ENCODE measurements at regions not wholly inside any gene's neighbourhood (a gene's known extent, or its start where the extent isn't known, plus 50 kb on each side); places are given as distances from the start of the nearest gene placed in this dataset.
A peak's percentile ranks its signal among the peaks of the same experiment; 100 is the strongest.

DNA sequence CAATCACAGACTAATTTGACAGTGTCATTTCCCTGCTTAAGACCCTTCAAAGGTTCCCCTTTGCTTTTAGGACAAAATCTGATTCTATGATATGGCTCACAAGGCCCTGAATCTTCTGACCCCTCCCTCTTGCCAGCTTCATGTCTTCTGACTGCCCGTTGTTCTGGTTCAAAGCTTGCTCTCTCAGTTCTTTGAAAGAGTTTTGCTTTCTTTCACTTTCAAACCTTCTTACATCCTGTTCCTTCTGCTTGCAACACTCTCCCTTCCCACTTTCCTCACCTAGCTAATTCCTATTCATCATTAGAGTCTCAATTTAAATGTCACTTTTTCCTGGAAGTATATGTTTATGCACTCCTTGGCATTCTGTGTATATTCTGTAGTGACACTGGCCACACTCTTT, 299.2 kb downstream of the IDS start:
- Histone ChIP-seq H3K27ac (no peak overlapping the region), H3K4me3 (no peak overlapping the region), H3K4me1 (replicated peaks in 1 of 2) (no peaks in the 10 kb centered on the region)
- no peak for ATAC-seq (replicated peaks in 6 of 8)
- in situ Hi-C loops (cut with MboI; ENCODE audit: low pct_unique_long_range_greater_than_20kb in 2 of 9, low sequenced_read_pairs in 9 of 9, unreplicated experiment in 9 of 9): no loop called here
- WGBS, 10 experiments: 44% methylated on average over 1 of the region's 1 CpG; no CpG with 5 or more reads in 9 of the 10 experiments

DNA sequence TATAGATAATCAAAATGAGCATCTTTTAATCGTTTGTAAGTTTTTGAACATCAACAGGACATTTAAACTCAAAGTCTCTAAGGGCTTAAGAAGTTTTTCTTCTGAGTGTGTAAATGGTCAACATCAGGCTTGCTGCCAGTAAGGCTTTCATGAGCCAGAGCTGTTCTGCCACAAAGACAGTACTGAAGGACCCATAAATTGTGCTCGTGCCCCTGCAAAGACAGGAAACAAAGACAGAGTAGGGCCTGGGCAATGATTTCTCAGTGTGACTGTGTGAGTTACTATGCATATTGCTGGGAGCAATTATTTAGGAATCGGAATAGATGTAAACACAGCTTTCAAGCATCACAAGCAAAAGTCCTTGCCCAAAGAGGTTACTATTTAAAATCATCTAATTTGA, 300.0 kb downstream of the IDS start:
- no peaks in the 10 kb centered on the region for H3K4me1 ChIP-seq (replicated peaks in 1 of 2)
- H3K4me3 ChIP-seq: no peak overlapping the region
- no peak overlapping the region for H3K27ac ChIP-seq
- peak in 2 of 8 experiments; percentile 50 to 82 for ATAC-seq (replicated peaks in 6 of 8)
- WGBS, 10 experiments: 0 to 33% (median 17%) methylated on average over 1 to 2 of the region's 3 CpGs; no CpG with 5 or more reads in 7 of the 10 experiments
- in situ Hi-C loops (cut with MboI; ENCODE audit: low pct_unique_long_range_greater_than_20kb in 2 of 9, low sequenced_read_pairs in 9 of 9, unreplicated experiment in 9 of 9): no loop called here

DNA sequence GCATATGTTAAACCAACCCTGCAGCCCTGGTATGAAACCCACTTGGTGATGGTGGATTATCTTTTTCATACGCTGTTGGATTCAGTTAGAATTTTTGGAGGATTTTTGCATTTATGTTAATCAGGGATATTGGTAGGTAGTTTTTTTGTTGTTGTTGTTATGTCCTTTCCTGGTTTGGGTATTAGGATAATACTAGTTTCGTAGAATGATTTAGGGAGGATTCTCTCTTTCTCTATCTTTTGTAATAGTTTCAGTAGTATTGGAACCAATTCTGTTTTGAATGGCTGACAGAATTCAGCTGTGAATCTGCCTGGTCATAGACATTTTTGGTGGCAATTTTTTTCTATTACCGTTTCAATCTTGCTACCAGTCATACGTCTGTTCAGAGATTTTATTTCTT, 305.4 kb downstream of the IDS start:
- 7 to 100% (median 89%) methylated on average over 1 to 4 of the region's 4 CpGs; no CpG with 5 or more reads in 2 of the 10 experiments for WGBS, 10 experiments
- in situ Hi-C loops (cut with MboI; ENCODE audit: low pct_unique_long_range_greater_than_20kb in 2 of 9, low sequenced_read_pairs in 9 of 9, unreplicated experiment in 9 of 9): no loop called here
- Histone ChIP-seq H3K27ac (no peak overlapping the region), H3K4me1 (replicated peaks in 1 of 2) (no peaks in the 10 kb centered on the region), H3K4me3 (no peak overlapping the region)
- no peak for ATAC-seq (replicated peaks in 6 of 8)

DNA sequence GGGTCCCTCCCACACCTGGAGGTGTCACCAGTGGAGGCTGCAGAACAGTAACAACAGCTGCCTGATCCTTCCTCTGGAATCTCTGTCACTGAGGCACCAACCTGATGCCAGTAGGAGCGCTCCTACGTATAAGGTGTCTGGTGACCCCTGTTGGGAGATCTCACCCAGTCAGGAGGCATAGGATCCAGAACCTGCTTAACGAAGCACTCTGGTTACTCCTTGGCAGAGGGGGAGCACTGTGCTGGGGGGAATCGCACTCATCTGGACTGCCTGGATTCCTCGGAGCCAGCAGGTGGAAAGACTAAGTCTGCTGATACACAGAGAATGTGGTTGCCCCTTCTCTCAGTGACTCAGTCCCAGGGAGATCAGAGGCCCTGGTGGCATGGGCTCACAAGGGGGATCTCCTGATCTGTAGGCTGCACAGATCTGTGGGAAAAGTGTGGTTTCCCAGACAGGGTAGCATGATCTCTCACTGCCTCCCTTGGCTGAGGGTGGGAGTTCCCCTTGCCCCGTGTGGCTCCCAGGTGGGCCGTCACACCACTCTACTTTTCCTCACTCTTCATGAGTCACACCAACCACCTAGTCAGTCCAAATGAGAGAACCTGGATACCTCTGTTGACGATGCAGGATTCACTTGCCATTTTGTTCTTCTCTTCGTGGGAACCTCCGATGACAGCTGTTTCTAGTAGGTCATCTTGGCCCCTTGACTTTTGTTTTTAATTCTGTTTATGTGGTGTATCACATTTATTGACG, 305.9 kb downstream of the IDS start:
- H3K4me1 ChIP-seq (replicated peaks in 1 of 2): no peaks in the 10 kb centered on the region
- in situ Hi-C loops (cut with MboI; ENCODE audit: low pct_unique_long_range_greater_than_20kb in 2 of 9, low sequenced_read_pairs in 9 of 9, unreplicated experiment in 9 of 9): no loop called here
- no peak for ATAC-seq (replicated peaks in 6 of 8)
- WGBS, 10 experiments: 40 to 100% (median 60%) methylated on average over 1 to 8 of the region's 11 CpGs; no CpG with 5 or more reads in 4 of the 10 experiments
- no peak overlapping the region for H3K4me3 ChIP-seq
- no peak overlapping the region for H3K27ac ChIP-seq

DNA sequence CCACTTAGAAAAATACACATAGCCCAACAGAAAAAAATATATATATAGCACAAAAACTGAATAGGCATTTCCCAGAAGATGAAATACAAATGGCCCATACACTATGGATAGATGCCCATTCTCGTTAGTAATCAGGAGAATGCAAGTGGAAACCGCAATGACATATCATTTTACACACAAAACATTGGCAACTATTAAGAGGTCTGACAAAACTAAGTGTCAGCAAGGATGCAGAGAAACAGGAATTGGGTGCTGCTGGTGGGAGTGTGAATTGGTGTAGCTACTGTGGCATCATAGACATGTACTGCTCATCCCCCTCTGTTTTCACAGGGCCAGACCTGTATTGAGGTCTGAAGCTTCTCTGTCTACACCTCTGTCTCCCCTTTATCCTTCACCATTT, 320.0 kb downstream of the IDS start:
- 0 to 86% (median 25%) methylated on average over 1 to 2 of the region's 2 CpGs; no CpG with 5 or more reads in 6 of the 10 experiments for WGBS, 10 experiments
- Histone ChIP-seq H3K4me3 (no peak overlapping the region), H3K4me1 (replicated peaks in 1 of 2) (no peaks in the 10 kb centered on the region), H3K27ac (no peak overlapping the region)
- ATAC-seq (replicated peaks in 6 of 8): no peak
- in situ Hi-C loops (cut with MboI; ENCODE audit: low pct_unique_long_range_greater_than_20kb in 2 of 9, low sequenced_read_pairs in 9 of 9, unreplicated experiment in 9 of 9): no loop called here

DNA sequence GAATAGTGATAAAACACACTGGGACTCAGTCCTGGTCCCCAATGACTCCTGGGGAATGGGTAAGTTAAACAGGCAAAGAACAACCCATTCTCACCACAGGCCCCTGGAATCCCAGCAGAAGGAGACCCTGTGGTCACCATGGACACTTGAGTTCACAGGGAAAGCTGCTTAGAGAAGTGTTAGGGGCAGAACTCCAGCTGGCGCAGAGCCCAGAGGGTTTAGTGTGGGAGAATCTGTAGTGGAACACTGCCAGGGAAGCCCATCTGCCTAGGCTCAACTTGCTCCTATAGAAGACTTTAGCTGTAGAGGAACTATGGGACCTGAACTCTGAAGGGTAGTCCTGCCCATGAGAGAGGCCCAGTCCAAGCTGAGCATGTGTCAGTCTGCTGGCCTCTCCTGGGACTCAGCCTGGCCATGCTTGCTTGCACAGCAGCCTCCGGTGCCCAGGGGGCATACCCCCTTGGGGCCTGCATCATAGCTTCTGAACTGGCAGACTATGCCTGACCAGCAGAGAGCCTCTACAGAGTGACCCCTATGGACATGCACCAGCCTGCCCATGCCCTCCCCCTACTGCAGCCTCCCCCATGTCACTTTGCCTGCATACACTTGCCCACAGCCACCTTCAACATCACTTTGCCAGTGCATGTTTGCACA, 343.5 kb downstream of the IDS start:
- no peak overlapping the region for H3K27ac ChIP-seq
- peak in 1 of 8 experiments; percentile 57 for ATAC-seq (replicated peaks in 6 of 8)
- in situ Hi-C loops (cut with MboI; ENCODE audit: low pct_unique_long_range_greater_than_20kb in 2 of 9, low sequenced_read_pairs in 9 of 9, unreplicated experiment in 9 of 9): no loop called here
- 83% methylated on average over 1 of the region's 2 CpGs; no CpG with 5 or more reads in 9 of the 10 experiments for WGBS, 10 experiments
- no peaks in the 10 kb centered on the region for H3K4me1 ChIP-seq (replicated peaks in 1 of 2)
- no peak overlapping the region for H3K4me3 ChIP-seq

DNA sequence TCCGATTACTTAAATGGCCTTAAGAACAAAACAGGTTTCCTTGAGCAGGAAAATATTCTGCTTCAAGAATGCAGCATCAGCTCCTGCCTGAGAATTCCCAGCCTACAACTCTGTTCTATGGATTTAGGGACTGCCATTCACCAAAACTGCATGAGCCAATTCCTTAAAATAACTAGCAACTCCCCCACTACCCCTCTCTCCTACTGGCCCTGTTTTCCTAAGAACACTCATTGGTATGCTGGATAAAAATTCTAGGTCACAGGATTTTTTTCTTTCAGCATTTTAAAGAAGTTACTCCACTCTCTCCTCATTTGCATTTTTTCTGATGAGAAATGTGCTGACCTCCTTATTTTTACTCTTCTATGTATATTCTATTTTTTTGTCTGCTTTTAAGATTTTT, 347.1 kb downstream of the IDS start:
- ATAC-seq (replicated peaks in 6 of 8): no peak
- no peak overlapping the region for H3K27ac ChIP-seq
- H3K4me1 ChIP-seq (replicated peaks in 1 of 2): no peaks in the 10 kb centered on the region
- 0 to 100% (median 73%) methylated on average over 1 of the region's 1 CpG; no CpG with 5 or more reads in 4 of the 10 experiments for WGBS, 10 experiments
- in situ Hi-C loops (cut with MboI; ENCODE audit: low pct_unique_long_range_greater_than_20kb in 2 of 9, low sequenced_read_pairs in 9 of 9, unreplicated experiment in 9 of 9): no loop called here
- no peak overlapping the region for H3K4me3 ChIP-seq

DNA sequence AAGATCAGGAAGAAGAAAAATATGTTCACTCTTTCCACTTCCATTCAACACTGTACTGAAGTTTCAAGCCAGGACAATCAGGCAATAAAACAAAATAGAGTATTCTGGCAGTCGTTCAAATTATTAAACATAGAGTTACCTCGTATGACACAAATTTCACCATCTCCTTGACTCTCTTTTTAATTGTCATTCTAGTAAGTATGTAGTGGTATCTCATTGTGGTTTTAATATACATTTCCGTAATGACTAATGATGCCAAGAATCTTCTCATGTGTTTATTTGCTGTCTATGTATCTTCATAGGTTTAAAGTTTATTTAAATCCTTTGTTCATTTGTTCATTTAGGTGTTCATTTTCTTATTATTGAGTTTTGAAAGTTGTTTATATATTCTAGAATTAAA, 352.2 kb downstream of the IDS start:
- ATAC-seq (replicated peaks in 6 of 8): no peak
- in situ Hi-C loops (cut with MboI; ENCODE audit: low pct_unique_long_range_greater_than_20kb in 2 of 9, low sequenced_read_pairs in 9 of 9, unreplicated experiment in 9 of 9): no loop called here
- H3K27ac ChIP-seq: no peak overlapping the region
- no peaks in the 10 kb centered on the region for H3K4me1 ChIP-seq (replicated peaks in 1 of 2)
- H3K4me3 ChIP-seq: no peak overlapping the region
- WGBS, 10 experiments: 0 to 60% (median 29%) methylated on average over 1 to 3 of the region's 3 CpGs; no CpG with 5 or more reads in 6 of the 10 experiments

DNA sequence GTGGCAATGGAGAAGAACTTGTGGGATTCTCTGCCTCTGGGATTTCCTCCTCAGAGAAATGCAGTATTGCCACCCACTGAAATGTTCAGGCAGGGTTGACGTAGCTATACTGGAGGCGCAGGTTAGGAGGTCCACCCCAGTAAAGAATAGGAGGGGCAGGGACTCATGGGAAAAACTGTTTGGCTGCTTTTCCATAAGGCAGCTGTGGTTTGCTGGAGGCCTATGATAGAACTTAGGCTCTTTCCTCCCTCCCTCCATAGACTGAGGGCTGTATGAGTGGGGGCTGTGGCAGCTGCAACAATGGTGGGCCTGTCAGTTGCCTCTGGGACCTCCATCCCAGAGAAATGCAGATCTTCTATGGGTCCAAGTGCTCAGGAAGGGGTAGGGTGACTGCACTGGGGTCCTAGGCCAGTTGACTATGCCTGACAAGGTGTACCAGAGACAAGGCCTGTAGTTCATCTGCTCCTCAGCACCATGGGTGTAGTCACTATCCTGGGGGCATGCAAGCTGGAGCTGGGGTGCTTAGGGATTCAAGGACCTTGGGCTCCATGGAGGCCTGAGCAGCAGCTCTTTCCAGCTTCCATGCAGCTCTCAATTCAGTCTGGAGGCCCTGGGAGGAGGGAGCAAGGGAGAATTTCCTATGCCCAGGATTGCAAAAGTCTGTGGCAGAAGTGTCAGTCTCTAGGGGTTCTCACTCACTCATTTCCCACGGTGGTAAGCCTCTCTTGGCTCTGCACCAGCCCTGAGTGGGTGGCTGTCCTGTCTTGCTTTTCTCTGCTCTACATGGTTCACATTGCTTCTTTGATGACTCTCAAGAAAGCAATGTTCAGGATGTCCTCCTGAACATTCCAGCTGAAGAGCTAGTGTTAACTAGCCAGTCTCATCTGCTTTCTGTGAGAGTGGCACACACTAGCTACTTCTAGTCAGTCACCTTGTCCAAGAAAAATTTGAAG, 353.0 kb downstream of the IDS start:
- 80% methylated on average over 1 of the region's 3 CpGs; no CpG with 5 or more reads in 9 of the 10 experiments for WGBS, 10 experiments
- no peak for ATAC-seq (replicated peaks in 6 of 8)
- H3K4me1 ChIP-seq (replicated peaks in 1 of 2): no peaks in the 10 kb centered on the region
- no peak overlapping the region for H3K4me3 ChIP-seq
- in situ Hi-C loops (cut with MboI; ENCODE audit: low pct_unique_long_range_greater_than_20kb in 2 of 9, low sequenced_read_pairs in 9 of 9, unreplicated experiment in 9 of 9): no loop called here
- no peak overlapping the region for H3K27ac ChIP-seq

DNA sequence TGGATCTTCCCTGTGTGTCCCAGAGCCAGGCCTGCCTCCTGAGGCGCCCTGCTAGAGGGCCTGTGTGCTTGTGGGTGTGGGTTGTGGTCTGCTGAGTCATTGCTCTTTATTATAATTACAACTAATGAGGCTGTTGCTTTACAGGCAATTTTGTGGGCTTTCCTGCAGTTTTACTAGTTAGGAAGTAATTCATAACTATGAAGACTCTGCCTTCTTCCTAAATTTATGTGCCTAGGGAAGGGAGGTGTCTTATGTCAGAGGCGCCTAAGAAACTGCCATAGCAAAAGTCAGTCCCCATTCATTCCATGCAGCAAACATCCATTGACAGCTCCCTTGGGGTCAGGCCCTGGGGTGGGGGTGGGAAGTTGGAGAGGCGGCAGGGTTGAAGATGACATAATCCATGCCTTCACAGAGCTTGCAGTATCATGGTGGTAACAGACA, 359.2 kb downstream of the IDS start:
- H3K4me3 ChIP-seq: no peak overlapping the region
- ATAC-seq (replicated peaks in 6 of 8): peak in 7 of 8 experiments; percentile 42 to 99 (median 73)
- no peak overlapping the region for H3K27ac ChIP-seq
- in situ Hi-C loops (cut with MboI; ENCODE audit: low pct_unique_long_range_greater_than_20kb in 2 of 9, low sequenced_read_pairs in 9 of 9, unreplicated experiment in 9 of 9): no loop called here
- no peaks in the 10 kb centered on the region for H3K4me1 ChIP-seq (replicated peaks in 1 of 2)
- 58 to 80% methylated on average over 1 to 3 of the region's 3 CpGs; no CpG with 5 or more reads in 8 of the 10 experiments for WGBS, 10 experiments

DNA sequence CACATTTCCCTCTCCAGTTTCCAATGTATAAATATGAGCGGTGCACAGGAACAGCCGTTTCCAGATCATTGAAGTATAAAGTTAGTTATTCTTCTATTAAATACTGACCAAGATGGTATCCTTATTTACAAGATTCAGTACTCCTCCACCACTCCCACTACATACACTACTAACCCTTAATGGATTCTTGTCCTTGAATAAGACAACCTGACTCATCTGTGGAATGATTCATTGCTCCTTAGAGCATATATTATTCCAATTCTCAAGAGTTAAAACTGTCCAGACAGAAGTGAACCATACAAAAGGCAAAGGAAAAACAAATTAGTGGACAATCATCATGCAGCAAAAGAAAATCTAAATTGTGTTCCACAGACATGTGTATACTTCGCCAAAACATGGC, 373.3 kb downstream of the IDS start:
- ATAC-seq (replicated peaks in 6 of 8): peak in 6 of 8 experiments; percentile 35 to 83 (median 47)
- in situ Hi-C loops (cut with MboI; ENCODE audit: low pct_unique_long_range_greater_than_20kb in 2 of 9, low sequenced_read_pairs in 9 of 9, unreplicated experiment in 9 of 9): no loop called here
- 46 to 86% (median 80%) methylated on average over 1 to 3 of the region's 3 CpGs; no CpG with 5 or more reads in 5 of the 10 experiments for WGBS, 10 experiments
- H3K4me1 ChIP-seq (replicated peaks in 1 of 2): peaks cover 7 to 17% of the 10 kb centered on the region in 2 donors
- H3K27ac ChIP-seq: no peak overlapping the region
- no peak overlapping the region for H3K4me3 ChIP-seq

DNA sequence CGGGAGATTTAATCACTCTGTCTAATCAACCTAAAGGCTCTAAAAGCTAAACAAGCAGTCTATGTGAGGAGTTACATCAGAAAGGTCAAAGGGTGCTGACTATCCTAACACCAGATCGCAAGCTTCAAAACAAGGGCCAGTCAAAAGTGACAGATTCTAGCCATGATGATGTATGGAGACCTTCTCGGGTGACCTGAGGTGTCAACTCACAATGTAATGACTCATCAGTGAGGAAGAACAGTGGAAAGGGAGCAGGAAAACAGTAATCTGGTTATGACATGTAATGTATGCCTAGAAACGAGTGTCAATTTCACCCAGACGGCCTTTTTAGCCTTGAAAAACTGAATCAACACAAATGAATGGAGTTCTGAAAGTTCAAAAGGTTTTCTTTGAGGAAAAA, 375.3 kb downstream of the IDS start:
- no peak overlapping the region for H3K27ac ChIP-seq
- ATAC-seq (replicated peaks in 6 of 8): peak in 5 of 8 experiments; percentile 29 to 90 (median 82)
- in situ Hi-C loops (cut with MboI; ENCODE audit: low pct_unique_long_range_greater_than_20kb in 2 of 9, low sequenced_read_pairs in 9 of 9, unreplicated experiment in 9 of 9): no loop called here
- 0 to 50% (median 35%) methylated on average over 1 to 5 of the region's 5 CpGs; no CpG with 5 or more reads in 5 of the 10 experiments for WGBS, 10 experiments
- peaks cover 7 to 17% of the 10 kb centered on the region in 2 donors for H3K4me1 ChIP-seq (replicated peaks in 1 of 2)
- H3K4me3 ChIP-seq: no peak overlapping the region
